ENCODE measurements at regions not wholly inside any gene's neighbourhood (a gene's known extent, or its start where the extent isn't known, plus 50 kb on each side); places are given as distances from the start of the nearest gene placed in this dataset.

DNA sequence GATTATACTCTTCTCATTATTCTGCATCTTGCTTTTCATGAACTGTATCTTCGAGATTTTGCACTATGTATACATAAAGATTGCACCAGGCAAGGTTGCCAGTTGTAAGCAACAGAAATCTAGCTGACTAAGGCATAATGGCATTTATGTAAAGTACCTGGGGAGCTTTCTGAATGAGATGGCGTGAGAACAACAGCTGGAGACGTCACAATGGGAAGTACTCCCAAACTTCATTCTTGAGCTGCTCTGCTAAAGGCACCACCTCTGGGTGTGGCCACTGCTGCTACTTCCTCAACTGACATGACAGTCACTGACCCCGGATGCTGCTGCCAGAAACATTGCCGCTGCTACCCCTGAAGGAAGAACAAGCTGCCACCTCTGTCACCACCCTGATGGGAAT, 220.7 kb downstream of the NOVA1 start:
- TF ChIP-seq, protein P1, sequence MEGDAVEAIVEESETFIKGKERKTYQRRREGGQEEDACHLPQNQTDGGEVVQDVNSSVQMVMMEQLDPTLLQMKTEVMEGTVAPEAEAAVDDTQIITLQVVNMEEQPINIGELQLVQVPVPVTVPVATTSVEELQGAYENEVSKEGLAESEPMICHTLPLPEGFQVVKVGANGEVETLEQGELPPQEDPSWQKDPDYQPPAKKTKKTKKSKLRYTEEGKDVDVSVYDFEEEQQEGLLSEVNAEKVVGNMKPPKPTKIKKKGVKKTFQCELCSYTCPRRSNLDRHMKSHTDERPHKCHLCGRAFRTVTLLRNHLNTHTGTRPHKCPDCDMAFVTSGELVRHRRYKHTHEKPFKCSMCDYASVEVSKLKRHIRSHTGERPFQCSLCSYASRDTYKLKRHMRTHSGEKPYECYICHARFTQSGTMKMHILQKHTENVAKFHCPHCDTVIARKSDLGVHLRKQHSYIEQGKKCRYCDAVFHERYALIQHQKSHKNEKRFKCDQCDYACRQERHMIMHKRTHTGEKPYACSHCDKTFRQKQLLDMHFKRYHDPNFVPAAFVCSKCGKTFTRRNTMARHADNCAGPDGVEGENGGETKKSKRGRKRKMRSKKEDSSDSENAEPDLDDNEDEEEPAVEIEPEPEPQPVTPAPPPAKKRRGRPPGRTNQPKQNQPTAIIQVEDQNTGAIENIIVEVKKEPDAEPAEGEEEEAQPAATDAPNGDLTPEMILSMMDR (IDR thresholded peaks at IDR 0.05) = no peak
- Histone ChIP-seq H3K4me3 (ENCODE audit: low read depth, low read length) (no peak overlapping the region), H3K36me3 (ENCODE audit: control insufficient read depth, insufficient read depth, low read length) (no peaks in the 10 kb centered on the region), H3K9ac (no peak overlapping the region), H3K27me3 (ENCODE audit: control insufficient read depth, insufficient read depth, low read length) (no peaks in the 10 kb centered on the region), H3K4me1 (no peaks in the 10 kb centered on the region), H3K79me2 (no peaks in the 10 kb centered on the region), H3K27ac (no peak overlapping the region), H3K4me2 (ENCODE audit: low read length) (no peak overlapping the region), H3K9me3 (ENCODE audit: control insufficient read depth, low read length) (no peaks in the 10 kb centered on the region), H2AFZ (no peak overlapping the region)

DNA sequence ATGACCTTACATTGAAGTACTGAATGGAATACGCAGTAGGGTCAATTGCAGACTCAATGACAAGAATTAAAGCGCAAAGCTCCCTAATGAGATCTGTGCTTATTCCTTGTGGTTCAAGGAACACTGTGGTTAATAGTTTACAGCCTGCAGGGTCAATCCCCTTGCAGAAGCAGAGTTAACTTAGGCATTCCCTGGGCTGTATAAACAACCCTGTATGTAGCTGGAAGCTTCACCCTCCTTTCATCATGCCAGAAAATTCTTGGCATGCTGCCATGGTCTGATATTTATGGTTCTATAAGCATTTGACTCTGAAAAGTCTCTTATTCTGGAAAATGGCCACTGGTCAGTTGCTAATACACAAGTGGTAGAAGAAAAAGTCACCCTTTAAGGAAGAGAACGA, 227.7 kb downstream of the NOVA1 start:
- Histone ChIP-seq H3K4me1 (no peaks in the 10 kb centered on the region), H3K27ac (no peak overlapping the region), H3K36me3 (ENCODE audit: control insufficient read depth, insufficient read depth, low read length) (no peaks in the 10 kb centered on the region), H3K27me3 (ENCODE audit: control insufficient read depth, insufficient read depth, low read length) (no peaks in the 10 kb centered on the region), H3K9ac (no peak overlapping the region), H3K4me2 (ENCODE audit: low read length) (no peak overlapping the region), H3K4me3 (ENCODE audit: low read depth, low read length) (no peak overlapping the region), H2AFZ (no peak overlapping the region), H3K9me3 (ENCODE audit: control insufficient read depth, low read length) (no peaks in the 10 kb centered on the region), H3K79me2 (no peaks in the 10 kb centered on the region)
- TF ChIP-seq, protein P1 (IDR thresholded peaks at IDR 0.05) = no peak

DNA sequence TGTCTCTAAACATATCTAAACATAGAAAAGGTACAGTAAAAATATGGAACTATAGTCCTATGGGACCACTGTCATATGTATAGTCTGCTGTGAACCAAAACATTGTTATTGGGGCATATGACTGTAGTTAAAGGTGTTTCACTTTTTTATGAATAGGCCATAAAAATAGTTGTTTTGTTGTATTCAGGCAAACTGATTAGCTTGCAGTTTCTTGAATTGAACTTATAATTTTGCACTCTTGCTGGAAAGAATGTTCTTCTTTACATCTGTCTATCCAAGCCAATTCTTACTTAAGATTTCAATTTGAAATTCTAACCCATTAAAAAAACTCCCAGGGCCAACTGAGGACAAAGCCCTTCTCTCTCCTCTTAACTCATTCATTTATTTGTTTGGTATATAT, 234.1 kb downstream of the NOVA1 start:
- Histone ChIP-seq H3K4me2 (ENCODE audit: low read length) (no peak overlapping the region), H3K79me2 (no peaks in the 10 kb centered on the region), H3K4me1 (no peaks in the 10 kb centered on the region), H3K36me3 (ENCODE audit: control insufficient read depth, insufficient read depth, low read length) (no peaks in the 10 kb centered on the region), H3K27ac (no peak overlapping the region), H3K4me3 (ENCODE audit: low read depth, low read length) (no peak overlapping the region), H3K9ac (no peak overlapping the region), H3K9me3 (ENCODE audit: control insufficient read depth, low read length) (no peaks in the 10 kb centered on the region), H3K27me3 (ENCODE audit: control insufficient read depth, insufficient read depth, low read length) (no peaks in the 10 kb centered on the region), H2AFZ (no peak overlapping the region)
- TF ChIP-seq, protein P1 (IDR thresholded peaks at IDR 0.05) = no peak

DNA sequence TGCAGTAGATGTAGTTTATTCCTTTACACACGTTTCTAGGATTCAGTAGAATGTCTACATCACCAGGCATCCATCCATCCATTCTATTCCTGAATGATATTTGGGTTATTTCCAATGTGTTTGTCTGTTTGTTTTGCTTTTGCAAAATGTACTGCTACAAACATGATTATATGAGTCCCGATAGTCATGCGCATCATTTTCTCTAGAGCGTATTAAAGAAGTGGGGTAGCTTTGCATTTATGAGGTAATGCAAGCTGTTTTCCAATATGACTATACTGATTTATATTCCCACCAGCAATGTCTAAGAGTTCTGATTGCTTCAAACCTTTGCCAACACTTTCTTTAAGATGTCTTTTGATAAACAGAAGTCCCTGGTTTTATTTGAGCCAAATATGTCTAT, 253.2 kb downstream of the NOVA1 start:
- H3K4me3 ChIP-seq (ENCODE audit: low read depth, low read length) = no peak overlapping the region
- no peaks in the 10 kb centered on the region for H3K27me3 ChIP-seq (ENCODE audit: control insufficient read depth, insufficient read depth, low read length)
- H3K4me1 ChIP-seq = no peaks in the 10 kb centered on the region
- TF ChIP-seq, protein P1 (IDR thresholded peaks at IDR 0.05) = no peak
- no peak overlapping the region for H3K4me2 ChIP-seq (ENCODE audit: low read length)
- no peaks in the 10 kb centered on the region for H3K79me2 ChIP-seq
- no peak overlapping the region for H3K27ac ChIP-seq
- no peaks in the 10 kb centered on the region for H3K36me3 ChIP-seq (ENCODE audit: control insufficient read depth, insufficient read depth, low read length)
- no peak overlapping the region for H3K9ac ChIP-seq
- no peaks in the 10 kb centered on the region for H3K9me3 ChIP-seq (ENCODE audit: control insufficient read depth, low read length)
- H2AFZ ChIP-seq = no peak overlapping the region

DNA sequence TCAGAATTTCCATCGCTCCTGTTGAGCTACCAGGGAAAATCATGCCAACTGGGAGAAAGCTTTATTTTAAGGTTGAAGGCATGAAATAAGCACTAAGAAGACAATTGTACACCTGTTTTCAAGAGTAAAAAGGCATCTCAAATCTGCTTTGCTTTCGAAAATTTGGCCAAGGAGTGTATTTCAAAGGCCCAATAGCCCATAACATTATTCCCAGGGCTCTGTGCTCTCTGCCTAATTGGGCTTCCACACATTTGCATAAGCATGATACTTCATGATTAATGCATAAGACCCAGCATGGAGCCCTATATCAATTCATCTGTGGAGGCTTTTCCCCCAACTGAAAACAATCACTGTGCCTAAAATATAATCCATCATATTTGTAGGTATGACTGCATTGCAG, 258.5 kb downstream of the NOVA1 start:
- Histone ChIP-seq H3K27me3 (ENCODE audit: control insufficient read depth, insufficient read depth, low read length) (no peaks in the 10 kb centered on the region), H3K9me3 (ENCODE audit: control insufficient read depth, low read length) (no peaks in the 10 kb centered on the region), H3K4me2 (ENCODE audit: low read length) (no peak overlapping the region), H3K27ac (no peak overlapping the region), H3K36me3 (ENCODE audit: control insufficient read depth, insufficient read depth, low read length) (no peaks in the 10 kb centered on the region), H2AFZ (no peak overlapping the region), H3K9ac (no peak overlapping the region), H3K4me3 (ENCODE audit: low read depth, low read length) (no peak overlapping the region), H3K79me2 (no peaks in the 10 kb centered on the region), H3K4me1 (no peaks in the 10 kb centered on the region)
- TF ChIP-seq, protein P1 (IDR thresholded peaks at IDR 0.05) = no peak
